Upper lobe of right lung (tissue), 1 donor: ENCODE measurements at regions not wholly inside any gene's neighbourhood (a gene's known extent, or its start where the extent isn't known, plus 50 kb on each side); places are given as distances from the start of the nearest gene placed in this dataset.

Experiments used
- ATAC-seq: fragments of 200-7000 bp; cut with Tn5 transposase; one replicate; pipeline ENCODE4 v1.9.1; 2020; ENCODE audit warnings: mild to moderate bottlenecking, moderate library complexity
- DNase-seq: peaks from one replicate; pipeline ENCODE4 v3.0.0-alpha.2; 2020
- H3K27ac ChIP-seq: fragments of 200-600 bp; one replicate; pipeline ENCODE4 v1.8.0; 2022
- H3K27me3 ChIP-seq: fragments of 200-600 bp; one replicate; pipeline ENCODE4 v1.8.0; 2022; ENCODE audit warnings: mild to moderate bottlenecking
- H3K36me3 ChIP-seq: fragments of 200-600 bp; one replicate; pipeline ENCODE4 v1.8.0; 2022
- H3K4me1 ChIP-seq: fragments of 200-600 bp; one replicate; pipeline ENCODE4 v1.8.0; 2022
- H3K4me3 ChIP-seq: fragments of 200-600 bp; one replicate; pipeline ENCODE4 v1.8.0; 2022; ENCODE audit warnings: mild to moderate bottlenecking
- H3K9me3 ChIP-seq: fragments of 200-600 bp; one replicate; pipeline ENCODE4 v1.8.0; 2022
- intact Hi-C: fragments of 100-400 bp; cut with DNase I; formaldehyde crosslinking; loops from one replicate; pipeline ENCODE4 v1.11.0; 2022
- TF ChIP-seq, protein P1 (sequence below): fragments of 200-600 bp; IDR thresholded peaks from one replicate; pipeline ENCODE4 v1.8.0; 2022; ENCODE audit warnings: antibody characterized with exemption
- donor health status: DM: no; HTN: yes; CAD: no; lungs with severe emphysema.

DNA sequence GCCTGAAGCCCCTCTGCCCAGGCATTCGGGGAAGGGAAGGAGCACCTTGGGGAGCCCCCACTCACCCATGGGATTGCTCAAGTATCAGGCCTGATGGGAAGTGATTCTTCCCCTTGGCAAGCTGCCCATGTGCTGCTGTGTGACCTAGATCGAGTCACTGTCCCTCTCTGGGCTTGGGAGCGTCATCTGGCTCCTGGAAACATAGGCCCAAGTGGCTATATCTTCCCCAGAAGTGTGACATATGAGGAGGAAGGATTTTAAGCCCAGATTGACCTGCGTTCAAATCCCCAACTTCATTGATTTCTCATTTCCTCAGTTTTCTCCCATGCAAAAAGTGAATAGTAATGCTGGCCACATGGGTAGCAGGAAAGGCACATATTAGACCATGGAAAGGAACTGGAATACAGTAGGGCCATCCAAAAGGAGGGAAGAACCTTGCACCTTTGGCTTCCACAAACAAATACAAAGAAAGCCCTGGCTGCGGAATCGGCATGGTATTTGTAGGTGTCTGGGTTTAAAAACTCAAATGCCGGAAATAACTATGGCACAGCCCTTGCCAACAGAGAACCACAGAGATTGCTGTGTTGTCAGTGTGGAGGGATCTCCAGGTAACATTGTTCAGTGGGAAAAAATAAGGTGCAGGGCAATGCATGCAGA is 169.5 kb upstream of the ZMIZ1 start:
- Histone ChIP-seq H3K4me1 (no peaks in the 10 kb centered on the region), H3K9me3 (no peaks in the 10 kb centered on the region), H3K36me3 (no peaks in the 10 kb centered on the region), H3K27ac (no peak overlapping the region), H3K27me3 (no peaks in the 10 kb centered on the region), H3K4me3 (no peak overlapping the region)
- intact Hi-C loops = no loop called here
- TF ChIP-seq, protein P1, sequence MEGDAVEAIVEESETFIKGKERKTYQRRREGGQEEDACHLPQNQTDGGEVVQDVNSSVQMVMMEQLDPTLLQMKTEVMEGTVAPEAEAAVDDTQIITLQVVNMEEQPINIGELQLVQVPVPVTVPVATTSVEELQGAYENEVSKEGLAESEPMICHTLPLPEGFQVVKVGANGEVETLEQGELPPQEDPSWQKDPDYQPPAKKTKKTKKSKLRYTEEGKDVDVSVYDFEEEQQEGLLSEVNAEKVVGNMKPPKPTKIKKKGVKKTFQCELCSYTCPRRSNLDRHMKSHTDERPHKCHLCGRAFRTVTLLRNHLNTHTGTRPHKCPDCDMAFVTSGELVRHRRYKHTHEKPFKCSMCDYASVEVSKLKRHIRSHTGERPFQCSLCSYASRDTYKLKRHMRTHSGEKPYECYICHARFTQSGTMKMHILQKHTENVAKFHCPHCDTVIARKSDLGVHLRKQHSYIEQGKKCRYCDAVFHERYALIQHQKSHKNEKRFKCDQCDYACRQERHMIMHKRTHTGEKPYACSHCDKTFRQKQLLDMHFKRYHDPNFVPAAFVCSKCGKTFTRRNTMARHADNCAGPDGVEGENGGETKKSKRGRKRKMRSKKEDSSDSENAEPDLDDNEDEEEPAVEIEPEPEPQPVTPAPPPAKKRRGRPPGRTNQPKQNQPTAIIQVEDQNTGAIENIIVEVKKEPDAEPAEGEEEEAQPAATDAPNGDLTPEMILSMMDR = no peak
- ATAC-seq = no peak
- DNase-seq = no peak

DNA sequence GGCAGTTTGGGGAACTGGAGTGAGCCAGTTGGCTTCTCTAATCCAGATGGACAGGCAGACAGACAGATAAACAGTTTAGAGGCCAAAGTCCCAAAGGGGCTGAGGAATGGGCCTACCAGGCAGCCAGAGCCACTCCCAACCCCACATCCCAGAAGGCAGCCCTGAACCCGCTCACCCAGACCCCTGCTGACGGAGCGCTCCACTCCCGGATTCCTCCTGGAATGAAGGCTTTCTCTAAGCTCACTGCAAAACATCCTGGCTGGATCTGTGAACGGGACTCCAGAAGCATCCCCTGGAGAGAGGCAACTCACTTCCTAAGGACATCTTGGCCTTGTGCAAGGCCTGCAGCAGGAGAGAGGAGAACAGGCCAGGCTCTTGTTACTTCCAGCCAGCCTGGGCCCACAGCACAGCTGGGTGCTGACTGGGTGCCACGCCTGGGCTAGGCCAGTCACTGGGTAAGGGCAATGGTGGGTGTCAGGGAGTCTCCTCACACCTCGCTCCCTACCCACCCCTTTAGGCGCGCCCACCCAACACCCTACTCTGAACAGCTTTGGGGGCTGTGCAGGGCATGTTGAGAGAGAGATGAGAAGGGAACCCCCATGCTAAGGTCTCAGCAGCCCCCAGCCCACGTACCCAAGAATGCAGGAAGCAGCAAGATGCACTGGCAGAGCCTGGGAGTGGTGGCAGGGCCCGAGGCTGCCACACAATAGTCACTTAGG is 168.6 kb upstream of the ZMIZ1 start:
- H3K27ac ChIP-seq = no peak overlapping the region
- no peaks in the 10 kb centered on the region for H3K9me3 ChIP-seq
- intact Hi-C loops = no loop called here
- DNase-seq (peak; percentile 60), ATAC-seq (peak; percentile 9)
- no peaks in the 10 kb centered on the region for H3K27me3 ChIP-seq
- H3K4me3 ChIP-seq = no peak overlapping the region
- H3K4me1 ChIP-seq = no peaks in the 10 kb centered on the region
- no peaks in the 10 kb centered on the region for H3K36me3 ChIP-seq
- TF ChIP-seq, protein P1 = no peak

DNA sequence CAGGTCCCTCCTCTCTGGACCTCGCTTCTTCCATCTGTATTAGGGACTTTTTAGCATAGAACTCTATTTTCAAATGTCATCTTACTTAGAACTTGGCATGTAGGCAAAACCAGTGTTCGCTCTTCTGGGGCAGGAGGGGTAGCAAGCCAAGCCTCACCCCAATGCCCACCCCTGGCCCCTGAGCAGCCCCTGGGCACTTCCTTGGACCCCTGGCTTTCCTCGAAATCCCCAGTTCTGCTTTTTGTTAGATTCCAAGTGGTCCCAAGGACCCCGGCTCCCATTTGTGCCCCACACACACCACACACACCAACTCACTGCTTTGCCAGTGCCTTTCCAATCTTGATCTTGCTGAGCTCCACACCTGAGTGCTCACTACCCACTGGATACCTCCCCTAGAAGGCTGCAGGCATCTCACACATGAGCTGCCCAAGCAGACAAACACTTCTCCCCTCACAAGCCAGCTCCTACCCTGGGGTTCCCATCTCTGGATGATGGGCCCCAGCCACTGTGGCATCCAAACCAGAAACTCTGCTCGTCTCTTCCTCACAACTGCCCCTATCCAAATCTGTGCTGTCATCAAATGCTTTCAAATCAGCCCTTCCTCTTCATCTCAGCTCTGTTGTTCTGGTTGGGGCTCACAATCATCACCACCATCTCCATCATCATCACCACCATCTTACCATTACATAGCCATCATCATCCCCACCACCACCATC is 167.9 kb upstream of the ZMIZ1 start:
- Histone ChIP-seq H3K4me1 (no peaks in the 10 kb centered on the region), H3K4me3 (no peak overlapping the region), H3K27me3 (no peaks in the 10 kb centered on the region), H3K36me3 (no peaks in the 10 kb centered on the region), H3K27ac (no peak overlapping the region), H3K9me3 (no peaks in the 10 kb centered on the region)
- DNase-seq (no peak), ATAC-seq (no peak)
- TF ChIP-seq, protein P1 = no peak
- intact Hi-C loops = no loop called here

GRCh38 chr10:78901694-78902093 is 167.1 kb upstream of the ZMIZ1 start:
- Histone ChIP-seq H3K36me3 (no peaks in the 10 kb centered on the region), H3K27ac (no peak overlapping the region), H3K4me1 (no peaks in the 10 kb centered on the region), H3K4me3 (no peak overlapping the region), H3K9me3 (no peaks in the 10 kb centered on the region), H3K27me3 (no peaks in the 10 kb centered on the region)
- DNase-seq (no peak), ATAC-seq (no peak)
- intact Hi-C loops = no loop called here
- TF ChIP-seq, protein P1 = no peak

DNA sequence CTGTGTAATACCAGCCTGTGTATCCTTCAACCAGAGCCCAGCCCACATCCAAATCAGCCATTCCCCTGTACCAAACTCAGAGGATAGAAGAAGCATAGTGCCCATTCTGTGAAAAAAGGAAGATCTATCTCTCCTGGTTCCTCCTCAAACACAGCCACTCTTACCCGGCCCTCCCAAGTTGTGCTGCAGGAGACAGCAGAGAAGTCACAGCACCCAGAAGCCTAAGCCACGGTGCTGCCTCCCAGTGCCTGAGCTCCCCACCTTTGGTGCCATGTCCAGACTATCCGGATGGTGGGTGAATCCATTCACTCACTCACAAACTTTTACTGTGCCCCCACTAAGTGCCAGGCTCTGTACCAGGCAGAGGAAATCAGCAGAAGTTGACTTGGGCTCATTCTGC is 166.0 kb upstream of the ZMIZ1 start:
- ATAC-seq = no peak

More for the DNA sequence above, 166.0 kb upstream of the ZMIZ1 start:
- Histone ChIP-seq H3K36me3 (no peaks in the 10 kb centered on the region), H3K27ac (no peak overlapping the region), H3K4me3 (no peak overlapping the region), H3K4me1 (no peaks in the 10 kb centered on the region), H3K9me3 (no peaks in the 10 kb centered on the region), H3K27me3 (no peaks in the 10 kb centered on the region)
- TF ChIP-seq, protein P1 = no peak
- intact Hi-C loops = no loop called here
- no peak for DNase-seq
